Choroid plexus epithelial cell (primary cell): ENCODE measurements at regions not wholly inside any gene's neighbourhood (a gene's known extent, or its start where the extent isn't known, plus 50 kb on each side); places are given as distances from the start of the nearest gene placed in this dataset.

ENCODE experiments used
- DNase-seq: peaks from one replicate; pipeline ENCODE4 v3.0.0-alpha.2; 2010; ENCODE audit warnings: low read depth
- H3K4me3 ChIP-seq: 2 replicates; pipeline ENCODE4 v1.5.1; 2011; ENCODE audit warnings: low read depth, mild to moderate bottlenecking, control low read depth, low read length, moderate library complexity
- TF ChIP-seq, protein P1 (sequence below): conservative IDR thresholded peaks from 2 replicates; pipeline ENCODE4 v1.5.1; 2011; ENCODE audit warnings: low read depth, mild to moderate bottlenecking, control low read depth, inconsistent platforms, low read length, moderate library complexity

DNA sequence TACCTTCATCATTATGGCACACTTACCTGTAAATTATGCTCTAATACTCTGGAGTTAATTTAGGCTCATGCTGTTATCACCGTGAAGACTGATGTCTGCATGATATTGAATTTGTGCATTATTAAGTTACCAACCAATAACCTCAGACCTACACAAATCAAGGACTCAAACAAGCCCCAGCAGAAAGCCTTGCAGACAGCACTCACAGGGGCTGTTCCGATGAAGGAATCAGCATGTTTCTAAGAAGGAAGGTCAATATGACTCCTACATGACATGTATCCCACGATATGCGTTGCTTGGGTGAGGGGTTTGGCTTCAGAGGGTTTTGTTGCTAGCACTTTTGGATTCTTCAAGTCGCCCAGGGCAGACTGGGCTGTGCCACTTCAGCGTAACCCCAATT, 1071.2 kb upstream of the SLC10A2 start:
- no peak overlapping the region for H3K4me3 ChIP-seq
- TF ChIP-seq, protein P1, sequence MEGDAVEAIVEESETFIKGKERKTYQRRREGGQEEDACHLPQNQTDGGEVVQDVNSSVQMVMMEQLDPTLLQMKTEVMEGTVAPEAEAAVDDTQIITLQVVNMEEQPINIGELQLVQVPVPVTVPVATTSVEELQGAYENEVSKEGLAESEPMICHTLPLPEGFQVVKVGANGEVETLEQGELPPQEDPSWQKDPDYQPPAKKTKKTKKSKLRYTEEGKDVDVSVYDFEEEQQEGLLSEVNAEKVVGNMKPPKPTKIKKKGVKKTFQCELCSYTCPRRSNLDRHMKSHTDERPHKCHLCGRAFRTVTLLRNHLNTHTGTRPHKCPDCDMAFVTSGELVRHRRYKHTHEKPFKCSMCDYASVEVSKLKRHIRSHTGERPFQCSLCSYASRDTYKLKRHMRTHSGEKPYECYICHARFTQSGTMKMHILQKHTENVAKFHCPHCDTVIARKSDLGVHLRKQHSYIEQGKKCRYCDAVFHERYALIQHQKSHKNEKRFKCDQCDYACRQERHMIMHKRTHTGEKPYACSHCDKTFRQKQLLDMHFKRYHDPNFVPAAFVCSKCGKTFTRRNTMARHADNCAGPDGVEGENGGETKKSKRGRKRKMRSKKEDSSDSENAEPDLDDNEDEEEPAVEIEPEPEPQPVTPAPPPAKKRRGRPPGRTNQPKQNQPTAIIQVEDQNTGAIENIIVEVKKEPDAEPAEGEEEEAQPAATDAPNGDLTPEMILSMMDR, result no peak
- no peak for DNase-seq

DNA sequence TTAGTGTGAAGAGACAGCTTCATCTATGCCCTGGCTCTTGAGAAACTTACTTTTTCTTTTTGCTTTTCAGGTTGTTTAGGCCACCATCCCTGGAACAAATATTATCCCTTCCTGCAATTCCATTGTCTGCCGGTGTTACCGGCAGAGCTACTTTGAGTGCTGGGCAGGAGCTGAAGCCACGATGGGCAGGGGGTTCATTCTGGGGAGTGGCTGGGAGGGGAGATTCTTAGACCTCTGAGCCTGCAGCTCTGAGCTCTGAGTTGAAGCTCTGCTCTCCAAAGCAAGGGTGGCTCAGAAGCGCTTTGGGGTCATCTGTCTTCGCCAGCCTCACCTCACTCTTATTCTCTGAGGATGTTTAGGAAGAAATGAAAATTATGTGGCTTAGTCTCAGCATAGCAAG, 1066.6 kb upstream of the SLC10A2 start:
- H3K4me3 ChIP-seq, result no peak overlapping the region
- TF ChIP-seq, protein P1, result no peak
- no peak for DNase-seq

DNA sequence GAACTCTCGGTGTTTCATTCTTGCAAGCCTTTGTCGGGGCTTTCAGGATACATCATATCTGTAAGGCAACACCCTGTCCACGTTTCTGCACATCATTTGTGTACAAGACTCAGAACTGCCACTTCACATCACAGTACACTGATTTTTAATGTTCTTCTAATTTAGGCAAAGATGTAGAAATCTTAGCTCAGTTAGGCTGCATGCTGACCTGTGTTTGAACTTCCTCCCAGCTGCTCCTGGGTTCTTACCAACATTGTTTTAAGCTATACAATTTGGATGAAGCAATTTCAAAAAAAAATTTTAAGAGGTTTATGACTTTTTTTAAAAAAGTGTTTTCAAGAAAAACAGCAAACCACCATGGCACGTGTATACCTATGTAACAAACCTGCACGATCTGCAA, 1047.9 kb upstream of the SLC10A2 start:
- TF ChIP-seq, protein P1, result no peak
- H3K4me3 ChIP-seq, result no peak overlapping the region
- peak; percentile 76 for DNase-seq

DNA sequence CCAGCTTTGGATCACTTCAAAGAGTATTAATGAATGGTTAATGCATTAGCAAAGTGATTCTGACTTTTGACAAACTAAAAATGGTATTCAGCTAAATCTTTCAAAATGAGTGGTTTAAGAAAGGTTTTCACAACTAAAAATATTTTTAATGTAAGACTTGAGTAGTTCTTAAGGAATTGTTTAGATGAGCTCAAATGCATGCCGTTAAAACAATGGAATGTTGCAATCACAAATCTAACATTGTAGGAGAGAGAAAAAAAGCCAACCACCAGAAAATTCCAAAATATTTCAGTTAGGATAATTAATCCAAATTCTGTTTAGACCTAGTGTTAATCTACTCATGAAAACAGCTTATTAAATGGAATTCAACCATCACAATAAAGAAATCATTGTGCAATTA, 1044.8 kb upstream of the SLC10A2 start:
- DNase-seq, result peak; percentile 22
- TF ChIP-seq, protein P1, result no peak

DNA sequence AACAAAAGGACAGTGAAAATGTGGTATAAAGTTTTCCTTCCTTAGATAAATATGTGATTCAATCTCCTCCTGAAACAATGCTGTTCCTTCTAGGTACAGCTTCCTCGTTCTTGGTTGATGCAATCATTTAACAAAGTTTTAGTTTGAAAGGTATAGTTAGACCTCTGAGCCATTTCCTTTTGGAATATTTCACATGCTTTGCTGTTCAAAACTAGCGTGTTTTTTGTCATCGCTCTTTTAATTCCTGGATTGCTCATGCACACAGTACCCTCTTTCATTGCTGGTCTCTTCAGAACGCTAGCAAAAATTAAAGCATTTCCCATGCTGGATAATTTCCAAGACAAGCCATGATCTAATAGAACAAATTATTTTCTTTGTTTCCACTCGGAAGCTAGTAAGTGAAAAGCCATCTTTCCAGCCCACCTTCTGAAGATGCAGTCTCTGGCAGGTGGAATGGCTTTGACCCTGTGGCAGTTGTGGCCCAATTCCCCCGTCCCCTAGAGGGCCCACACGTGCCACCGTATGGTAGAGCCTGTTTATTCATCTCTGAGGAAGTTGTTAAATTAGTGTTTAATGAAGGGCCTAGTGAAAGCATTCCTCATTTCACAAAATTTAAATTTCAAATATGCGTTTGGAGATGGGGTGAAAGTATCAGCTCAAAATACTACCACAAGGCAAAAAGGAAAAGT, 1040.6 kb upstream of the SLC10A2 start:
- TF ChIP-seq, protein P1, result peak; percentile 24
- H3K4me3 ChIP-seq, result no peak overlapping the region
- DNase-seq, result peak; percentile 64

More for the DNA sequence above, 1044.8 kb upstream of the SLC10A2 start:
- no peak overlapping the region for H3K4me3 ChIP-seq

DNA sequence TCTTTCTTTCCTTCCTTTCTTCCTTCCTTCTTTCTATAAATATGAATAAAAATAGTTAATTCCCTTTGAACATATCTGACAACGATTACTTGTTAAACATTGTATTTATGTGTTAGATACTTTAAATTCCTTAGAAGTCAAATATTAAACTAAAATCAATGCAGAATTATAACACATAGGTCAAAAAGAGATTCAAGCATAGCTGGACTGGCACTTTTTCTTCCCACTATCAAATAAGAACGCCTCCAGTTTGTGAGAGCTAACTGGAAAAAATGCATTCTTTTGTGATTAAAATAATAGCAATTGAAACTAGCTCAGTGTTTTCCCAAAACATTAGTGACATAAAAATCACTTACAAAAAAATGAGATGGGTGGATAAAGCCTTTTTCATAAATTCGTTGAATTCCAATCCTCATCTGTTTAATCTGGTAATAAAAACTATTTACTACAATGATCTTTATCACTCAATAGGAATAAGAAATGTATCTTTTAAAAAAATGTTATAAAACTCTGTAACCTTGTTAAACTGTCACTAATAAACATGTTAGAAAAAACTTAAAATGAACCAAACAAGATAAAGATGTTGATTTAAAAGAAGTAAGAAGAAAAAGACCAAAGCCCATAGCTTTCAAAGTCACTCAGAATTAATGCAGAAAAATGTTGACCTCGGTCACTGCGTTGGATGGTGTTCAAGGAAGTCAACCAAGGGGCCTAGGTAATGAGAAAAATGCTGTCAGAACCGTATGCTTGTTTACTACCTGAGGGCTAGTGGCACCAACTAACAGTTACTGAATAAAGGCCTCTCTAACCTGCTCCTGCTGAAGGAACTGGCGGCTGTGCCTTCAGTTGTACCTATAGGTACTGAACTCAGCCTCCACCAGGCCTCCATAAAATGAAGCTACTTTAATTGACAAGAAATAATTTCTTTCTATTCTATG, 1039.5 kb upstream of the SLC10A2 start:
- H3K4me3 ChIP-seq, result no peak overlapping the region
- no peak for DNase-seq
- TF ChIP-seq, protein P1, result no peak
